ENCODE measurements at regions not wholly inside any gene's neighbourhood (a gene's known extent, or its start where the extent isn't known, plus 50 kb on each side); places are given as distances from the start of the nearest gene placed in this dataset.

DNA sequence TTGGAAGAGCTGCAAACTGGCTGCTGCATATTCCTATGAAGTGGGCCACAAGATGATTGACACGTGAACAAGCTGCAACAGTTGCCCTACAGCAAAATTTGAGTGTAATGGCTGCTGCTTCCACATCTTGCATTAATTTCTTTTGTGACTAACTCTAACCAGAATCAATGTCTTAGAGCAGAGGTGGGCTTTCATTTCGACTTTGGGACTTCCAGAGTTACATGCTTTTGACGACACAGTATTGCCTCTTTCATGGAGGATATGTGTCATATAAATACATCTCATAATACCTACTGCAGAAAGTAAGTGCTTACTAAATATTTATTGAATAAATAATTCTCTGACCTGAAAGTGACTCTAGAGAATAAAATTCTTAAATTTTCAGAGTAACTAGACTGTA lies 340.7 kb upstream of the KCNH8 start:
- TF ChIP-seq, protein P1, sequence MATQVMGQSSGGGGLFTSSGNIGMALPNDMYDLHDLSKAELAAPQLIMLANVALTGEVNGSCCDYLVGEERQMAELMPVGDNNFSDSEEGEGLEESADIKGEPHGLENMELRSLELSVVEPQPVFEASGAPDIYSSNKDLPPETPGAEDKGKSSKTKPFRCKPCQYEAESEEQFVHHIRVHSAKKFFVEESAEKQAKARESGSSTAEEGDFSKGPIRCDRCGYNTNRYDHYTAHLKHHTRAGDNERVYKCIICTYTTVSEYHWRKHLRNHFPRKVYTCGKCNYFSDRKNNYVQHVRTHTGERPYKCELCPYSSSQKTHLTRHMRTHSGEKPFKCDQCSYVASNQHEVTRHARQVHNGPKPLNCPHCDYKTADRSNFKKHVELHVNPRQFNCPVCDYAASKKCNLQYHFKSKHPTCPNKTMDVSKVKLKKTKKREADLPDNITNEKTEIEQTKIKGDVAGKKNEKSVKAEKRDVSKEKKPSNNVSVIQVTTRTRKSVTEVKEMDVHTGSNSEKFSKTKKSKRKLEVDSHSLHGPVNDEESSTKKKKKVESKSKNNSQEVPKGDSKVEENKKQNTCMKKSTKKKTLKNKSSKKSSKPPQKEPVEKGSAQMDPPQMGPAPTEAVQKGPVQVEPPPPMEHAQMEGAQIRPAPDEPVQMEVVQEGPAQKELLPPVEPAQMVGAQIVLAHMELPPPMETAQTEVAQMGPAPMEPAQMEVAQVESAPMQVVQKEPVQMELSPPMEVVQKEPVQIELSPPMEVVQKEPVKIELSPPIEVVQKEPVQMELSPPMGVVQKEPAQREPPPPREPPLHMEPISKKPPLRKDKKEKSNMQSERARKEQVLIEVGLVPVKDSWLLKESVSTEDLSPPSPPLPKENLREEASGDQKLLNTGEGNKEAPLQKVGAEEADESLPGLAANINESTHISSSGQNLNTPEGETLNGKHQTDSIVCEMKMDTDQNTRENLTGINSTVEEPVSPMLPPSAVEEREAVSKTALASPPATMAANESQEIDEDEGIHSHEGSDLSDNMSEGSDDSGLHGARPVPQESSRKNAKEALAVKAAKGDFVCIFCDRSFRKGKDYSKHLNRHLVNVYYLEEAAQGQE (IDR thresholded peaks at IDR 0.05; ENCODE audit: low read depth): no peak
- TF ChIP-seq, protein P2, sequence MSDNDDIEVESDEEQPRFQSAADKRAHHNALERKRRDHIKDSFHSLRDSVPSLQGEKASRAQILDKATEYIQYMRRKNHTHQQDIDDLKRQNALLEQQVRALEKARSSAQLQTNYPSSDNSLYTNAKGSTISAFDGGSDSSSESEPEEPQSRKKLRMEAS (IDR thresholded peaks at IDR 0.05): no peak
- TF ChIP-seq, protein P3, sequence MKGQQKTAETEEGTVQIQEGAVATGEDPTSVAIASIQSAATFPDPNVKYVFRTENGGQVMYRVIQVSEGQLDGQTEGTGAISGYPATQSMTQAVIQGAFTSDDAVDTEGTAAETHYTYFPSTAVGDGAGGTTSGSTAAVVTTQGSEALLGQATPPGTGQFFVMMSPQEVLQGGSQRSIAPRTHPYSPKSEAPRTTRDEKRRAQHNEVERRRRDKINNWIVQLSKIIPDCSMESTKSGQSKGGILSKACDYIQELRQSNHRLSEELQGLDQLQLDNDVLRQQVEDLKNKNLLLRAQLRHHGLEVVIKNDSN (IDR thresholded peaks at IDR 0.05): no peak
- TF ChIP-seq YY1 (IDR thresholded peaks at IDR 0.05; ENCODE audit: low read depth): no peak
- TF ChIP-seq TEAD4 (IDR thresholded peaks at IDR 0.05): no peak
- no peak for TF ChIP-seq NFIC (IDR thresholded peaks at IDR 0.05)
- no peak for TF ChIP-seq EGR1 (IDR thresholded peaks at IDR 0.05)
- TF ChIP-seq CREB1 (IDR thresholded peaks at IDR 0.05; ENCODE audit: low read depth): no peak
- no peak for TF ChIP-seq RAD21 (IDR thresholded peaks at IDR 0.05; ENCODE audit: low read depth)

Data from Ishikawa (cell line).